ENCODE measurements at regions not wholly inside any gene's neighbourhood (a gene's known extent, or its start where the extent isn't known, plus 50 kb on each side); places are given as distances from the start of the nearest gene placed in this dataset.
A peak's percentile ranks its signal among the peaks of the same experiment; 100 is the strongest.

DNA sequence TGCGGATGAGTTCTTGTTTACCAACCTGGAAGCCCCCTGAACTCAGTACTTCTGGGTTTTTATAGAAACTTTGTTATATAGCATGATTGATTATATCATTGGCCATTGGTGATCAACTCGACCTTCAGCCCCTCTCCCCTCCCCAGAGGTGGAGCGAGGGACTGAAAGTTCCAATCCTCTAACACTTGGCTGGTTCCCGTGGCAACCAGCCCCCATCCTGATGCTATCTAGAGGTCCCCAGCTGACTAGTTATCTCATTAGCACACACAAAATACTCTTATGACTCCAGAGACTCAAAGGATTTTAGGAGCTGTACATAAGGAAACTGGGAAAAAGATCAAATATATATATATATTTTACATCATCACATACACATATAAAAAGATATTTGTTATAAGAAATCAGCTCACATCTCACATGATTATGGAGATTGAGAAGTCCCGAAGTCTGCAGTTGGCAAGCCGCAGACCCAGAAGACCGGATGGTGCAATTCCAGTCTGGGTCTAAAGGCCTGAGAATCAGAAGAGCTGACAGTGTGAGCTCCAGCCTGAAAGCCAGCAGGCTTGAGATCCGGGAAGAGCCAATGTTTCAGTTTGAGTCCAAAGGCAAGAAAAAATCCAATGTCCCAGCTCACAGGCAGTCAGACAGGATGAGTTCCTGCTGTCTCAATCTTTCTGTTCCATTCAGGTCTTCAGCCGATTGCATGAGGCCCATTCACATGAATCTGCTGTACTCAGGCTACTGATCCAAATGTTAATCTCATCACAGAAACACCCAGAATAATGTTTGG, 179.3 kb upstream of the DTNBP1 start:
- H3K27ac ChIP-seq (ENCODE audit: low read depth, low read length): no peak overlapping the region
- WGBS (ENCODE audit: insufficient coverage): 57% methylated on average over 4 of the region's 9 CpGs
- DNase-seq (ENCODE audit: low read depth in 4 of 6, low spot score in 6 of 6): peak in 2 of 6 donors; percentile 52 to 64

DNA sequence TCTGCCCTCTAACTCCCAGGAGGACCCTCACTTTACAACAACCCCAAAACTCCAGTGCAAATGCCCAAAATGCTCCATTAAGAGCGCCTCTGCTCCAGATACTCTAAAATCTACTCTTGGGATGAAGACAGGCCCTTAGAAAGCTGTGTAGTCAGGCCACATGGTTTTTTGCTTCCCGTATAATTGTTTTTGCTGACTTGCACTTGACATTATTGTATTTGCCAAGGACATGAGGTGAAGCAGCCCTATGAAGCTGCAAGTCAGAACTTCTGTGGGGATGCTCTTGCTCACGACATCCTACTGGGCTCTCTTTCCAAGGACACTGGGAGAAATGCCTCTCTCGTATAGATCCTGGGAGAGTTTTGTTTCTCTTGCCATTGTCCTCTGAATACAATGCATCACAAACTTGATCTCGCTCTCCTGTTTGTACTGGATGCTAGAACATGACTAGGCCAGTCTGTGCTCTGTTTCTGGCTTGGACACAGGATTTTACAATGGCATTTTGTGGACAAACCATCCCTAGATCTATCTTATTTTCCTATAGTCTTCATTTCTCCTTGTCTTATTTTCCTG, 177.2 kb upstream of the DTNBP1 start:
- Histone ChIP-seq H3K36me3 (ENCODE audit: control insufficient read depth, insufficient read depth, low read length) (no peaks in the 10 kb centered on the region), H3K4me1 (ENCODE audit: control insufficient read depth, insufficient read depth, low read length) (peaks cover 8% of the 10 kb centered on the region), H3K9me3 (ENCODE audit: control insufficient read depth, insufficient read depth, low read length) (no peaks in the 10 kb centered on the region), H3K27ac (ENCODE audit: low read depth, low read length) (no peak overlapping the region), H3K4me3 (ENCODE audit: low read depth, low read length) (no peak overlapping the region), H3K27me3 (ENCODE audit: control insufficient read depth, insufficient read depth, low read length) (no peaks in the 10 kb centered on the region)
- 84% methylated on average over 4 of the region's 5 CpGs for WGBS (ENCODE audit: insufficient coverage)
- no peak for DNase-seq (ENCODE audit: low read depth in 4 of 6, low spot score in 6 of 6)

More for the DNA sequence above, 179.3 kb upstream of the DTNBP1 start:
- Histone ChIP-seq H3K9me3 (ENCODE audit: control insufficient read depth, insufficient read depth, low read length) (no peaks in the 10 kb centered on the region), H3K36me3 (ENCODE audit: control insufficient read depth, insufficient read depth, low read length) (no peaks in the 10 kb centered on the region), H3K4me3 (ENCODE audit: low read depth, low read length) (no peak overlapping the region), H3K4me1 (ENCODE audit: control insufficient read depth, insufficient read depth, low read length) (peaks cover 8% of the 10 kb centered on the region), H3K27me3 (ENCODE audit: control insufficient read depth, insufficient read depth, low read length) (no peaks in the 10 kb centered on the region)

DNA sequence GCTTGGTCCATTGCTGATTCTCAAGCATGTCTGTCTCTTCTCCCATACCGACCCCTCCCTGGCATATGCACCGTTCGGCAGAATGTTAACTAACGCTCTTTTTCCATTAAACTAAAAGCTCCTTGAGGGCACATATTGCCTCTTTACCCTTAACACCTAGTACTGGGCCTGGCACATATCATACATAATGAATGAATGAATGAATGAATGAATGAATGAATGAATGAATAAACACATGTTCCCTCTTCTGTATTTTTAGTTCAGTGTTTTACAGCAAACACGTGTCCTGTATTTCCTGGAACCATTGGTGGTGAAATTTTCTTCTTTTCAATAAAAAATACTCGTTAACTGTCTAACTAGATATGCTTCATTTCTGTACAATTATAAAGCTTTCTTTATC, 174.4 kb upstream of the DTNBP1 start:
- no peak for DNase-seq (ENCODE audit: low read depth in 4 of 6, low spot score in 6 of 6)
- 100% methylated on average over 3 of the region's 6 CpGs for WGBS (ENCODE audit: insufficient coverage)
- H3K27ac ChIP-seq (ENCODE audit: low read depth, low read length): no peak overlapping the region

DNA sequence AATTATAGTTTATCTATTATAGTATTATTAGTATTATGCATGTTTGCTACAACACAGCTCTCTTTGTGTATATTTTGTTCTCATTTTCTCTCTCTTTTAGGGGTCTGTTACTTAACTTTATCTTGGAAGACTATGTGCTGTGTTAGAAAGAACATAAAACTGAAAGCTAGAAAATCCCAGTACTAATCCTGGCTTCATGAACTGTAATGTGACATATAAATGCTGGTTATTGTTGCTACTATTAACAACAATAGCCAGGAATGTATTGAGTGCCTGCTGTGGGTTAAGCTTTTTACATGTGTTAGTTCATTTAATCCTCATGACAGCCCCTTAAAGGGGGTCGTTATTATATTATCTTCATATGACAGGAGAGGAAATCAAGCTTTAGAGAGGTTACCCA, 170.0 kb upstream of the DTNBP1 start:
- Histone ChIP-seq H3K27ac (ENCODE audit: low read depth, low read length) (no peak overlapping the region), H3K4me1 (ENCODE audit: control insufficient read depth, insufficient read depth, low read length) (no peaks in the 10 kb centered on the region), H3K4me3 (ENCODE audit: low read depth, low read length) (no peak overlapping the region), H3K9me3 (ENCODE audit: control insufficient read depth, insufficient read depth, low read length) (no peaks in the 10 kb centered on the region), H3K27me3 (ENCODE audit: control insufficient read depth, insufficient read depth, low read length) (no peaks in the 10 kb centered on the region), H3K36me3 (ENCODE audit: control insufficient read depth, insufficient read depth, low read length) (no peaks in the 10 kb centered on the region)
- DNase-seq (ENCODE audit: low read depth in 4 of 6, low spot score in 6 of 6): no peak
- no CpG with 5 or more reads among the region's 1 CpG for WGBS (ENCODE audit: insufficient coverage)

More for the DNA sequence above, 174.4 kb upstream of the DTNBP1 start:
- Histone ChIP-seq H3K4me1 (ENCODE audit: control insufficient read depth, insufficient read depth, low read length) (peaks cover 5% of the 10 kb centered on the region), H3K9me3 (ENCODE audit: control insufficient read depth, insufficient read depth, low read length) (no peaks in the 10 kb centered on the region), H3K4me3 (ENCODE audit: low read depth, low read length) (no peak overlapping the region), H3K27me3 (ENCODE audit: control insufficient read depth, insufficient read depth, low read length) (no peaks in the 10 kb centered on the region), H3K36me3 (ENCODE audit: control insufficient read depth, insufficient read depth, low read length) (no peaks in the 10 kb centered on the region)

DNA sequence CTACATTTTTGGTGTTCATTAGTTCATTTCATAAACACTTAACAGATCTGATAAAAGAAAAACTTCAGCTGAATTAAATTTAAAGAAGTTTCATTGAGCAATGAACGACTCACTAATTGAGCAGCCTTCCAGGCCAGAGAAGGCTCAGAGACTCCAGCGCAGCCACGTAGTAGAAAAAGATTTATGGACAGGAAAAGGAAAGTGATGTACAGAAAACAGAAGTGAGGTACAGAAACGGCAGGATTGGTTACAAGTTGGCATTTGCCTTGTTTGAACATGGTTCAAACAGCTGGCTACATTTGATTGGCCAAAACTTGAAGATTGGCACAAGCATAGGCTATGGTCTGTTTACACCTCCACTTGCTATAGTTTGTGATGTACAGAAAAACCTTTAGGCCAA, 166.3 kb upstream of the DTNBP1 start:
- H3K4me3 ChIP-seq (ENCODE audit: low read depth, low read length): no peak overlapping the region
- H3K36me3 ChIP-seq (ENCODE audit: control insufficient read depth, insufficient read depth, low read length): no peaks in the 10 kb centered on the region
- H3K4me1 ChIP-seq (ENCODE audit: control insufficient read depth, insufficient read depth, low read length): no peaks in the 10 kb centered on the region
- no peak for DNase-seq (ENCODE audit: low read depth in 4 of 6, low spot score in 6 of 6)
- H3K9me3 ChIP-seq (ENCODE audit: control insufficient read depth, insufficient read depth, low read length): no peaks in the 10 kb centered on the region
- no peaks in the 10 kb centered on the region for H3K27me3 ChIP-seq (ENCODE audit: control insufficient read depth, insufficient read depth, low read length)
- no peak overlapping the region for H3K27ac ChIP-seq (ENCODE audit: low read depth, low read length)
- WGBS (ENCODE audit: insufficient coverage): 72% methylated on average over 4 of the region's 4 CpGs

DNA sequence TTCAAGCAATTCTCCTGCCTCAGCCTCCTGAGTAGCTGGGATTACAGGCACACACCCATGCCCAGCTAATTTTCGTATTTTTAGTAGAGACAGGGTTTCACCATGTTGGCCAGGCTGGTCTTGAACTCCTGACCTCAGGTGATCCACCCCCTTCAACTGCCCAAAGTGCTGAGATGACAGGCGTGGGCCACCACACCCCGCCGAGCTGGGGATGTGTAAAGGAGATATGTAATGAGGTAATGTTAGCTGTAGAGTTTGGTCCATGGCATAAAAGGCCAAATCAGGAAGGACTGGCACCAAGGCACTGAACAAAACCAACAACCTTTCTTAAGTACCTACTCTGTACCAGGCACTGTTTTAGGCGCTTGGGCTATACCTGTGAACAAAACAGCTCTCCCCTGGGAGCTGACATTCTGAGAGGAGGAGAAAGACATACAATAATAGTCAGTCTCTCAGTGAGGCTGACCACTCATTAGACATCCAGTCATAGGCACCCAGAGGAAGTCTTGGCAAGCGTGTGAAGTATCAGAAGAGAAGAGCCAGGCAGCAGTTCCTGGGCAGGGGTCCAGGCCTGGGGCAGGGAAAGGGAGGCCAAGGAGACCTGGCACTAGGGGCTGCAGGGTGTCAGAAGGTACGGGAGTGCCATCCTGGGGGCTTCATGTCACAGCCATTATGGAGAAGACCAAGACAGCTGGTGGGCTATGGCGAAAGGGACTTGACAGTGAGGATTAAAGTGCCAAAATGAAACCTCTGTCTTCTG, 164.8 kb upstream of the DTNBP1 start:
- no peaks in the 10 kb centered on the region for H3K36me3 ChIP-seq (ENCODE audit: control insufficient read depth, insufficient read depth, low read length)
- H3K4me1 ChIP-seq (ENCODE audit: control insufficient read depth, insufficient read depth, low read length): no peaks in the 10 kb centered on the region
- 86% methylated on average over 4 of the region's 8 CpGs for WGBS (ENCODE audit: insufficient coverage)
- no peak for DNase-seq (ENCODE audit: low read depth in 4 of 6, low spot score in 6 of 6)
- no peak overlapping the region for H3K27ac ChIP-seq (ENCODE audit: low read depth, low read length)
- H3K4me3 ChIP-seq (ENCODE audit: low read depth, low read length): no peak overlapping the region
- H3K9me3 ChIP-seq (ENCODE audit: control insufficient read depth, insufficient read depth, low read length): no peaks in the 10 kb centered on the region
- no peaks in the 10 kb centered on the region for H3K27me3 ChIP-seq (ENCODE audit: control insufficient read depth, insufficient read depth, low read length)

DNA sequence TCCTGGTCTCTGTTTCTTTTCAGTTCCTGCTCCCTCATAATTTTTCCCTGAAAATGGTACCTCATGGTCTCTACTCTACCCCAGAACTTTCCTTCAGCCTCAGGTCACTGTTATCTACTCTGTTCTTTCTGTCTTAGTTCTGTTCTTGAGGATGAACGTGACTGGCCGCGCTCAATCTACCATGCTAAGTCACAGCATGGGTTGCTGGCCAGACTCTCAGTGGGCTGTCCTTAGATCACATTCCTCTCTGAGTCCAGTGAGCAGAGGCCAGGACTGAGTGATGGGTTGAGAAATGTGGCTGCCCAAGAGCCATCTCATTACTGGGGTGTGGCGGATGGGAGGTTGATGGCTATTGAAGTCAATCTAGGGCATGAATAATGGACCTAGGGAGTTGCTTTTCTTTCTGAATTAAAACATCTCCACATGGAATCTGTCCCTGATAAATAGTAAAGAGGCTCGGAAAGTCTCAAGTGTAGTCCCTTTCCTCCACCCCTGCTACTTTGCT, 164.0 kb upstream of the DTNBP1 start:
- H3K36me3 ChIP-seq (ENCODE audit: control insufficient read depth, insufficient read depth, low read length): no peaks in the 10 kb centered on the region
- H3K27ac ChIP-seq (ENCODE audit: low read depth, low read length): no peak overlapping the region
- H3K4me3 ChIP-seq (ENCODE audit: low read depth, low read length): no peak overlapping the region
- WGBS (ENCODE audit: insufficient coverage): 93% methylated on average over 3 of the region's 5 CpGs
- H3K9me3 ChIP-seq (ENCODE audit: control insufficient read depth, insufficient read depth, low read length): no peaks in the 10 kb centered on the region
- DNase-seq (ENCODE audit: low read depth in 4 of 6, low spot score in 6 of 6): no peak
- no peaks in the 10 kb centered on the region for H3K27me3 ChIP-seq (ENCODE audit: control insufficient read depth, insufficient read depth, low read length)
- H3K4me1 ChIP-seq (ENCODE audit: control insufficient read depth, insufficient read depth, low read length): no peaks in the 10 kb centered on the region

DNA sequence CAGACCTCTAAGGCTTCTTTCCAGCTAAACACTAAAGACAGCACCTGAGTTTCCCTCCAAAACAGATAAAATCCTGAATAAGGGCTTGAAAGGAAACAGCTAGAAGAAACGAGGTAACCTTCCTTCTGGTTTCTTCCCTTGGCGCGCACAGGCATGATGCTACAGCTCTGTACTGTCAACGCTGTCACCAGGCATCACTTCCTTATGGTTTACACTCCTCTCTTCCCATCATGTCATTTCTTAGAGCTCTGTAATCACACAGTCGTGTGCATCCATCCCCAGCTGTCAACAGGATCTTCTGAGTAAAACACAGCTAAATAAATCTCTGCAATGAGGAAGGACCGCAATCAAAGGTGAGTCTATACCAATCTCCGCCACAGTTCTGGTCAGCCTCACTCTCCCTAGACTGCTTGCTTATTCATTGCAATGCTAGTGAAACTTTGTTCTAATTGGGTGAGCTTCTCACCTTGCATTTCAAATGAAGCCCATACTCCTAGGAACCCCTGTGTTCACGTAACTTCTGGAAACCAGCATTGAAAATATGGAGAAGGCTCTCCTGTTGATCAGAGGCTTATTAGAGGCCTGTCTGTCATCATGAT, 162.6 kb upstream of the DTNBP1 start:
- no peaks in the 10 kb centered on the region for H3K27me3 ChIP-seq (ENCODE audit: control insufficient read depth, insufficient read depth, low read length)
- H3K9me3 ChIP-seq (ENCODE audit: control insufficient read depth, insufficient read depth, low read length): no peaks in the 10 kb centered on the region
- H3K27ac ChIP-seq (ENCODE audit: low read depth, low read length): no peak overlapping the region
- no peak overlapping the region for H3K4me3 ChIP-seq (ENCODE audit: low read depth, low read length)
- DNase-seq (ENCODE audit: low read depth in 4 of 6, low spot score in 6 of 6): peak in 1 of 6 donors; percentile 26
- H3K4me1 ChIP-seq (ENCODE audit: control insufficient read depth, insufficient read depth, low read length): no peaks in the 10 kb centered on the region
- 80% methylated on average over 6 of the region's 8 CpGs for WGBS (ENCODE audit: insufficient coverage)
- H3K36me3 ChIP-seq (ENCODE audit: control insufficient read depth, insufficient read depth, low read length): no peaks in the 10 kb centered on the region

DNA sequence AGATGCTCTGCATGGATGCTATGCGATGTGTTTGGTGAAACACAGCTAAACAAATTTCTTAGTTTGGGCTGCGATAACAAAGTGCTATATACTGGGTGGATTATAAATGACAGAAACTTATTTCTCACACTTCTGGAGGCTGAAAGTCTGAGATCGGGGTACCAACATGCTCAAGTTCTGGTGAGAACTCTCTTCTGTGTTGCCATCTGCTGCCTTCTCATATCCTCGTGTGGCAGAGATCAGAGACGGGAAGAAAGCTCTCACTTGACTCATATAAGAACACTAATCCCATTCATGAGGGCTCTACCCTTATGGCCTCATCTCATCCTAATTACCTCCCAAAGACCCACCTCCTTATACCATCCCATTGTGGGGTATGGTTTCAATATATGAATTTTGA, 162.0 kb upstream of the DTNBP1 start:
- H3K9me3 ChIP-seq (ENCODE audit: control insufficient read depth, insufficient read depth, low read length): no peaks in the 10 kb centered on the region
- no peaks in the 10 kb centered on the region for H3K36me3 ChIP-seq (ENCODE audit: control insufficient read depth, insufficient read depth, low read length)
- WGBS (ENCODE audit: insufficient coverage): 100% methylated on average over 1 of the region's 5 CpGs
- peak in 1 of 6 donors; percentile 51 for DNase-seq (ENCODE audit: low read depth in 4 of 6, low spot score in 6 of 6)
- H3K4me1 ChIP-seq (ENCODE audit: control insufficient read depth, insufficient read depth, low read length): no peaks in the 10 kb centered on the region
- H3K27ac ChIP-seq (ENCODE audit: low read depth, low read length): no peak overlapping the region
- H3K4me3 ChIP-seq (ENCODE audit: low read depth, low read length): no peak overlapping the region
- no peaks in the 10 kb centered on the region for H3K27me3 ChIP-seq (ENCODE audit: control insufficient read depth, insufficient read depth, low read length)
